HEK293 (cell line): ENCODE measurements at regions not wholly inside any gene's neighbourhood (a gene's known extent, or its start where the extent isn't known, plus 50 kb on each side); places are given as distances from the start of the nearest gene placed in this dataset.

ENCODE experiments used
- CTCF ChIA-PET: fragments of 350-600 bp; formaldehyde crosslinking; extraction: SDS; loops from one replicate; lab custom pipeline; 2021; ENCODE audit warnings: antibody characterized with exemption; lab: Yijun Ruan, JAX
- POLR2A ChIA-PET: fragments of 300-600 bp; formaldehyde crosslinking; extraction: SDS; loops from one replicate; lab custom pipeline; 2020; ENCODE audit warnings: antibody characterized with exemption, inconsistent platforms; lab: Yijun Ruan, JAX
- H3K27ac ChIP-seq: fragments of 200-500 bp; sonication (Bioruptor generic); 2 replicates; pipeline ENCODE4 v1.5.1; 2014; ENCODE audit warnings: low read depth, low read length, control low read depth, inconsistent platforms; ENCODE audit errors: extremely low read depth
- H3K36me3 ChIP-seq, 2 experiments: fragments of 200-500 bp in 1 of 2; sonication (Bioruptor generic) in 1 of 2; 1 replicate in 1 of 2; 2 replicates in 1 of 2; pipeline ENCODE4 v1.5.1; 2014 to 2017; ENCODE audit warnings: inconsistent platforms in 2 of 2, low read length in 2 of 2; ENCODE audit not compliant: control insufficient read depth in 2 of 2, insufficient read depth in 1 of 2
- H3K4me1 ChIP-seq: fragments of 200-500 bp; sonication (Bioruptor generic); 2 replicates; pipeline ENCODE4 v1.5.1; 2014; ENCODE audit warnings: mild to moderate bottlenecking, low read length, inconsistent platforms; ENCODE audit not compliant: control insufficient read depth, insufficient read depth
- H3K4me3 ChIP-seq: 2 replicates; pipeline ENCODE4 v1.5.1; 2011; ENCODE audit warnings: low read depth, mild to moderate bottlenecking, control low read depth, low read length, moderate library complexity
- H3K9me3 ChIP-seq: fragments of 200-500 bp; sonication (Bioruptor generic); 2 replicates; pipeline ENCODE4 v1.5.1; 2014; ENCODE audit warnings: low read depth, low read length, inconsistent platforms; ENCODE audit not compliant: control insufficient read depth, insufficient read depth
- GFI1B ChIP-seq: fragments of 450-650 bp; formaldehyde crosslinking; IDR thresholded peaks from 2 replicates; pipeline ENCODE4 v1.5.1; 2016; ENCODE audit warnings: missing biosample characterization, missing genetic modification characterization
- SCRT1 ChIP-seq: fragments of 450-650 bp; formaldehyde crosslinking; IDR thresholded peaks from 2 replicates; pipeline ENCODE4 v1.5.1; 2016; ENCODE audit warnings: missing biosample characterization, missing genetic modification characterization, borderline replicate concordance
- TSHZ1 ChIP-seq: fragments of 450-650 bp; formaldehyde crosslinking; IDR thresholded peaks from 2 replicates; pipeline ENCODE4 v1.5.1; 2016; ENCODE audit warnings: missing biosample characterization, missing genetic modification characterization, borderline replicate concordance
- YY1 ChIP-seq: fragments of 450-650 bp; formaldehyde crosslinking; IDR thresholded peaks from 2 replicates; pipeline ENCODE4 v1.5.1; 2018; ENCODE audit warnings: missing biosample characterization, missing genetic modification characterization
- ZBTB48 ChIP-seq: fragments of 450-650 bp; formaldehyde crosslinking; IDR thresholded peaks from 2 replicates; pipeline ENCODE4 v1.5.1; 2016; ENCODE audit warnings: missing biosample characterization, missing genetic modification characterization
- ZBTB49 ChIP-seq: fragments of 450-650 bp; formaldehyde crosslinking; IDR thresholded peaks from 2 replicates; pipeline ENCODE4 v1.5.1; 2016; ENCODE audit warnings: missing biosample characterization, missing genetic modification characterization, low read depth
- ZFP37 ChIP-seq: fragments of 450-650 bp; formaldehyde crosslinking; IDR thresholded peaks from 2 replicates; pipeline ENCODE4 v1.5.1; 2016; ENCODE audit warnings: missing biosample characterization, missing genetic modification characterization
- ZNF157 ChIP-seq: fragments of 450-650 bp; formaldehyde crosslinking; IDR thresholded peaks from 2 replicates; pipeline ENCODE4 v1.5.1; 2016; ENCODE audit warnings: missing biosample characterization, missing genetic modification characterization
- ZNF23 ChIP-seq: fragments of 450-650 bp; formaldehyde crosslinking; IDR thresholded peaks from 2 replicates; pipeline ENCODE4 v1.5.1; 2016; ENCODE audit warnings: missing biosample characterization, missing genetic modification characterization, borderline replicate concordance
- ZNF24 ChIP-seq: fragments of 450-650 bp; formaldehyde crosslinking; IDR thresholded peaks from 2 replicates; pipeline ENCODE4 v1.5.1; 2016; ENCODE audit warnings: missing biosample characterization, missing genetic modification characterization
- ZNF335 ChIP-seq: fragments of 450-650 bp; formaldehyde crosslinking; conservative IDR thresholded peaks from 2 replicates; pipeline ENCODE4 v1.5.1; 2016; ENCODE audit warnings: missing biosample characterization, missing genetic modification characterization
- ZNF37A ChIP-seq: fragments of 450-650 bp; IDR thresholded peaks from 2 replicates; pipeline ENCODE4 v1.5.1; 2018; ENCODE audit warnings: missing biosample characterization, missing genetic modification characterization
- ZNF48 ChIP-seq: fragments of 450-650 bp; formaldehyde crosslinking; IDR thresholded peaks from 2 replicates; pipeline ENCODE4 v1.5.1; 2016; ENCODE audit warnings: missing biosample characterization, missing genetic modification characterization
- ZNF488 ChIP-seq: fragments of 450-650 bp; formaldehyde crosslinking; IDR thresholded peaks from 2 replicates; pipeline ENCODE4 v1.5.1; 2016; ENCODE audit warnings: missing biosample characterization, missing genetic modification characterization
- ZNF561 ChIP-seq: fragments of 450-650 bp; IDR thresholded peaks from 2 replicates; pipeline ENCODE4 v1.5.1; 2018; ENCODE audit warnings: missing biosample characterization, missing genetic modification characterization, borderline replicate concordance
- ZNF580 ChIP-seq: fragments of 450-650 bp; formaldehyde crosslinking; IDR thresholded peaks from 2 replicates; pipeline ENCODE4 v1.5.1; 2016; ENCODE audit warnings: missing biosample characterization, missing genetic modification characterization
- ZNF658 ChIP-seq: fragments of 450-650 bp; formaldehyde crosslinking; IDR thresholded peaks from 2 replicates; pipeline ENCODE4; 2016; ENCODE audit warnings: missing biosample characterization, missing genetic modification characterization
- ZNF830 ChIP-seq: fragments of 450-650 bp; IDR thresholded peaks from 2 replicates; pipeline ENCODE4 v1.5.0; 2018; ENCODE audit warnings: missing biosample characterization, missing genetic modification characterization, low read depth, mild to moderate bottlenecking, moderate library complexity
- TF ChIP-seq, protein P1 (sequence below): fragments of 450-650 bp; formaldehyde crosslinking; IDR thresholded peaks from 2 replicates; pipeline ENCODE4 v1.5.1; 2016; ENCODE audit warnings: missing biosample characterization, missing genetic modification characterization
- TF ChIP-seq, protein P2 (sequence below): fragments of 450-650 bp; formaldehyde crosslinking; conservative IDR thresholded peaks from 2 replicates; pipeline ENCODE4 v1.5.1; 2016; ENCODE audit warnings: low read depth, missing biosample characterization, missing genetic modification characterization

DNA sequence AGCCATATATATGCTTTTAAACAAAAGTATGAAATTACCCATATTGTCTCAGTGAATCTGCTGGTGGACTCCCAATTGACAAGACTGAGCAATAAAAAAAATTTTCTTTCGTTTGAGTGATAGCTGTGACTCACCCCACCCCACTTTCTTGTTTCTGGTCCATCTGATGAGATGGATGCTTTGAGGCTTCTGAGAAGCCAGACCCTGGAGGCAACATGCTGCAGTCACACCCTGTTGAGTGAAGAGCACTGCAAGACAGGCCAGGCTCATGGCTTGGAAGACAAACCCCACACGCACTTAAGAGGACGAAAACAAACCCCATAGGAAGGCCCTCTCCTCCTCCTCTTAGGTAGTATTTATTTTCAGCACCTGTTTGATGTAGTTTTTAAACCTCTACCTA lies 276.0 kb upstream of the TTC14 start:
- Histone ChIP-seq H3K36me3 (no peaks in the 10 kb centered on the region), H3K27ac (no peak overlapping the region), H3K4me3 (no peak overlapping the region), H3K4me1 (no peaks in the 10 kb centered on the region), H3K9me3 (no peaks in the 10 kb centered on the region)
- ChIA-PET CTCF (interaction anchor here (0.6 kb wide), 1 partner anchor 22 kb away, joined by 3 read pairs; no protein-coding TSS in a partner anchor), POLR2A (no interaction called here)
- TF ChIP-seq ZNF335 (tag by site-specific recombination) (no peak), TSHZ1 (tag by site-specific recombination) (no peak), ZNF580 (tag by site-specific recombination) (no peak), ZBTB49 (no peak), ZNF561 (tag by site-specific recombination) (no peak), ZNF658 (no peak), ZNF830 (tag by site-specific recombination) (no peak), ZNF37A (tag by site-specific recombination) (no peak), SCRT1 (tag by site-specific recombination) (no peak), ZNF488 (tag by site-specific recombination) (no peak), ZFP37 (tag by site-specific recombination) (no peak), ZNF48 (tag by site-specific recombination) (no peak), GFI1B (tag by site-specific recombination) (no peak), ZNF157 (tag by site-specific recombination) (no peak), ZNF24 (no peak), ZNF23 (tag by site-specific recombination) (no peak), ZBTB48 (tag by site-specific recombination) (no peak), YY1 (no peak)
- TF ChIP-seq, protein P1, sequence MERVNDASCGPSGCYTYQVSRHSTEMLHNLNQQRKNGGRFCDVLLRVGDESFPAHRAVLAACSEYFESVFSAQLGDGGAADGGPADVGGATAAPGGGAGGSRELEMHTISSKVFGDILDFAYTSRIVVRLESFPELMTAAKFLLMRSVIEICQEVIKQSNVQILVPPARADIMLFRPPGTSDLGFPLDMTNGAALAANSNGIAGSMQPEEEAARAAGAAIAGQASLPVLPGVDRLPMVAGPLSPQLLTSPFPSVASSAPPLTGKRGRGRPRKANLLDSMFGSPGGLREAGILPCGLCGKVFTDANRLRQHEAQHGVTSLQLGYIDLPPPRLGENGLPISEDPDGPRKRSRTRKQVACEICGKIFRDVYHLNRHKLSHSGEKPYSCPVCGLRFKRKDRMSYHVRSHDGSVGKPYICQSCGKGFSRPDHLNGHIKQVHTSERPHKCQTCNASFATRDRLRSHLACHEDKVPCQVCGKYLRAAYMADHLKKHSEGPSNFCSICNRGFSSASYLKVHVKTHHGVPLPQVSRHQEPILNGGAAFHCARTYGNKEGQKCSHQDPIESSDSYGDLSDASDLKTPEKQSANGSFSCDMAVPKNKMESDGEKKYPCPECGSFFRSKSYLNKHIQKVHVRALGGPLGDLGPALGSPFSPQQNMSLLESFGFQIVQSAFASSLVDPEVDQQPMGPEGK (tag by site-specific recombination) = no peak
- TF ChIP-seq, protein P2, sequence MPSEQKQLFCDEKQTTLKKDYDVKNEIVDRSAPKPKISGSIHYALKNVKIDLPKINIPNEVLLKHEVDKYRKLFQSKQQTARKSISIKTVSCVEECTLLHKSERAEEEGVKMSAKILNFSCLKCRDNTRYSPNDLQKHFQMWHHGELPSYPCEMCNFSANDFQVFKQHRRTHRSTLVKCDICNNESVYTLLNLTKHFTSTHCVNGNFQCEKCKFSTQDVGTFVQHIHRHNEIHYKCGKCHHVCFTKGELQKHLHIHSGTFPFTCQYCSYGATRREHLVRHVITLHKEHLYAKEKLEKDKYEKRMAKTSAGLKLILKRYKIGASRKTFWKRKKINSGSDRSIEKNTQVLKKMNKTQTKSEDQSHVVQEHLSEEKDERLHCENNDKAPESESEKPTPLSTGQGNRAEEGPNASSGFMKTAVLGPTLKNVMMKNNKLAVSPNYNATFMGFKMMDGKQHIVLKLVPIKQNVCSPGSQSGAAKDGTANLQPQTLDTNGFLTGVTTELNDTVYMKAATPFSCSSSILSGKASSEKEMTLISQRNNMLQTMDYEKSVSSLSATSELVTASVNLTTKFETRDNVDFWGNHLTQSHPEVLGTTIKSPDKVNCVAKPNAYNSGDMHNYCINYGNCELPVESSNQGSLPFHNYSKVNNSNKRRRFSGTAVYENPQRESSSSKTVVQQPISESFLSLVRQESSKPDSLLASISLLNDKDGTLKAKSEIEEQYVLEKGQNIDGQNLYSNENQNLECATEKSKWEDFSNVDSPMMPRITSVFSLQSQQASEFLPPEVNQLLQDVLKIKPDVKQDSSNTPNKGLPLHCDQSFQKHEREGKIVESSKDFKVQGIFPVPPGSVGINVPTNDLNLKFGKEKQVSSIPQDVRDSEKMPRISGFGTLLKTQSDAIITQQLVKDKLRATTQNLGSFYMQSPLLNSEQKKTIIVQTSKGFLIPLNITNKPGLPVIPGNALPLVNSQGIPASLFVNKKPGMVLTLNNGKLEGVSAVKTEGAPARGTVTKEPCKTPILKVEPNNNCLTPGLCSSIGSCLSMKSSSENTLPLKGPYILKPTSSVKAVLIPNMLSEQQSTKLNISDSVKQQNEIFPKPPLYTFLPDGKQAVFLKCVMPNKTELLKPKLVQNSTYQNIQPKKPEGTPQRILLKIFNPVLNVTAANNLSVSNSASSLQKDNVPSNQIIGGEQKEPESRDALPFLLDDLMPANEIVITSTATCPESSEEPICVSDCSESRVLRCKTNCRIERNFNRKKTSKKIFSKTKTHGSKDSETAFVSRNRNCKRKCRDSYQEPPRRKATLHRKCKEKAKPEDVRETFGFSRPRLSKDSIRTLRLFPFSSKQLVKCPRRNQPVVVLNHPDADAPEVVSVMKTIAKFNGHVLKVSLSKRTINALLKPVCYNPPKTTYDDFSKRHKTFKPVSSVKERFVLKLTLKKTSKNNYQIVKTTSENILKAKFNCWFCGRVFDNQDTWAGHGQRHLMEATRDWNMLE = no peak
